GM12878 (cell line): ENCODE measurements at regions not wholly inside any gene's neighbourhood (a gene's known extent, or its start where the extent isn't known, plus 50 kb on each side); places are given as distances from the start of the nearest gene placed in this dataset.

Source experiments
- ATAC-seq: fragments of 200-7000 bp; cut with Tn5 transposase; 3 replicates; pipeline ENCODE4 v1.9.1; 2020; ENCODE audit warnings: mild to moderate bottlenecking, moderate library complexity
- BruUV-seq: library from RNA; stranded (reverse); fragments of 400-500 nt; replicated peaks from 2 replicates; lab custom pipeline; 2021; lab: Mats Ljungman, UMichigan
- CTCF ChIA-PET: fragments of 300-600 bp; sonication (Branson Sonifier 250); formaldehyde crosslinking; extraction: SDS; loops from one replicate; lab custom pipeline; 2021; ENCODE audit warnings: inconsistent platforms; lab: Yijun Ruan, JAX
- POLR2A ChIA-PET: fragments of 350-600 bp; formaldehyde crosslinking; extraction: SDS; loops from one replicate; lab custom pipeline; 2021; ENCODE audit warnings: inconsistent platforms; lab: Charles Lee
- RAD21 ChIA-PET: fragments of 300-600 bp; sonication (Branson Sonifier 250); formaldehyde crosslinking; loops from one replicate; lab custom pipeline; 2023; ENCODE audit warnings: antibody characterized with exemption; ENCODE audit not compliant: unreplicated experiment; lab: Charles Lee
- SMC1A ChIA-PET: fragments of 300-600 bp; sonication (Branson Sonifier 250); formaldehyde crosslinking; loops from one replicate; lab custom pipeline; 2023; ENCODE audit not compliant: unreplicated experiment, uncharacterized antibody; lab: Charles Lee
- DNase-seq: peaks from one replicate; pipeline ENCODE4 v3.0.0-alpha.2; 2011; ENCODE audit warnings: low read depth, low spot score
- FAIRE-seq: peaks from 3 replicates; lab custom pipeline; 2011; peaks lifted over from hg19 to GRCh38; lab: Jason Lieb, UNC
- H2AFZ ChIP-seq: 2 replicates; pipeline ENCODE4 v1.6.0; 2011; ENCODE audit warnings: low read depth, low read length, control low read depth; ENCODE audit not compliant: control insufficient read depth
- H3K27ac ChIP-seq: 2 replicates; pipeline ENCODE4 v1.5.1; 2011; ENCODE audit warnings: control low read depth; ENCODE audit not compliant: control insufficient read depth, insufficient read depth
- H3K27me3 ChIP-seq, 2 experiments: replicated peaks in 1 of 2; 2 replicates each; pipeline versions ENCODE4 v1.6.0 to v1.6.1; 2011; ENCODE audit warnings: low read length in 1 of 2; ENCODE audit not compliant: control insufficient read depth in 2 of 2, insufficient read depth in 2 of 2
- H3K36me3 ChIP-seq, 2 experiments: 2 replicates each; pipeline ENCODE4 v1.5.1; 2011; ENCODE audit warnings: low read length in 1 of 2; ENCODE audit not compliant: control insufficient read depth in 2 of 2, insufficient read depth in 2 of 2
- H3K4me1 ChIP-seq: 2 replicates; pipeline ENCODE4 v1.6.1; 2011; ENCODE audit warnings: mild to moderate bottlenecking, low read length, moderate library complexity, mixed read lengths; ENCODE audit not compliant: control insufficient read depth, insufficient read depth
- H3K4me2 ChIP-seq: 2 replicates; pipeline ENCODE4 v1.6.0; 2011; ENCODE audit warnings: control low read depth; ENCODE audit not compliant: control insufficient read depth, insufficient read depth
- H3K4me3 ChIP-seq: fragments of 200-600 bp; sonication (generic); 2 replicates; pipeline ENCODE4 v1.5.1; 2016
- H3K79me2 ChIP-seq: 2 replicates; pipeline ENCODE4 v1.6.0; 2011; ENCODE audit warnings: low read length; ENCODE audit not compliant: control insufficient read depth, insufficient read depth
- H3K9ac ChIP-seq: 2 replicates; pipeline ENCODE4 v1.8.0; 2011; ENCODE audit warnings: low read length, control low read depth, mixed read lengths; ENCODE audit not compliant: control insufficient read depth, insufficient read depth
- H3K9me3 ChIP-seq: replicated peaks from 3 replicates; pipeline ENCODE4 v1.5.1; 2011; ENCODE audit warnings: mild to moderate bottlenecking, low read length; ENCODE audit not compliant: control insufficient read depth, insufficient read depth
- H4K20me1 ChIP-seq: 2 replicates; pipeline ENCODE4 v1.6.0; 2011; ENCODE audit not compliant: control insufficient read depth, insufficient read depth
- BHLHE40 ChIP-seq, 2 experiments: fragments of 450-650 bp in 1 of 2; IDR thresholded peaks; 2 replicates each; pipeline ENCODE4 v1.6.1; 2011 to 2017; ENCODE audit warnings: low read depth in 2 of 2, borderline replicate concordance in 1 of 2, improper control_type of control experiment in 1 of 2, low read length in 1 of 2, mild to moderate bottlenecking in 1 of 2
- EGR1 ChIP-seq, 2 experiments: IDR thresholded peaks; 1 replicate in 1 of 2; 2 replicates in 1 of 2; pipeline ENCODE4 v1.6.1; 2011 to 2012; ENCODE audit warnings: low read depth in 2 of 2, low read length in 2 of 2, borderline replicate concordance in 1 of 2, mild to moderate bottlenecking in 1 of 2, moderate library complexity in 1 of 2
- EZH2 ChIP-seq: IDR thresholded peaks from 2 replicates; pipeline ENCODE4 v1.6.1; 2012; ENCODE audit warnings: low read depth, mild to moderate bottlenecking, control low read depth, inconsistent platforms, low read length, borderline replicate concordance; ENCODE audit not compliant: control insufficient read depth
- HDAC2 ChIP-seq: fragments of 200-600 bp; sonication (generic); IDR thresholded peaks from 2 replicates; pipeline ENCODE4 v1.6.1; 2017
- HDGF ChIP-seq: fragments of 450-650 bp; IDR thresholded peaks from 2 replicates; pipeline ENCODE4 v1.6.1; 2016; ENCODE audit warnings: antibody characterized with exemption
- JUNB ChIP-seq: IDR thresholded peaks from 2 replicates; pipeline ENCODE4 v1.6.1; 2016; ENCODE audit warnings: antibody characterized with exemption, mild to moderate bottlenecking
- MXI1 ChIP-seq: fragments of 150-350 bp; IDR thresholded peaks from 2 replicates; pipeline ENCODE4 v1.6.1; 2011; ENCODE audit warnings: low read depth, mild to moderate bottlenecking, inconsistent platforms, low read length, improper control_type of control experiment
- NBN ChIP-seq: fragments of 450-650 bp; IDR thresholded peaks from 2 replicates; pipeline ENCODE4 v1.6.1; 2016
- NR2F1 ChIP-seq: fragments of 450-650 bp; conservative IDR thresholded peaks from 2 replicates; pipeline ENCODE4 v1.6.1; 2017; ENCODE audit warnings: mild to moderate bottlenecking
- PAX8 ChIP-seq: fragments of 450-650 bp; IDR thresholded peaks from 2 replicates; pipeline ENCODE4 v1.6.1; 2017; ENCODE audit warnings: mild to moderate bottlenecking, moderate library complexity
- RUNX3 ChIP-seq: IDR thresholded peaks from 2 replicates; pipeline ENCODE4 v1.6.1; 2012; ENCODE audit warnings: low read length, inconsistent platforms
- SMAD1 ChIP-seq: fragments of 450-650 bp; IDR thresholded peaks from 2 replicates; pipeline ENCODE4 v1.6.1; 2018; ENCODE audit warnings: mild to moderate bottlenecking, low read depth; ENCODE audit not compliant: partially characterized antibody
- SUPT20H ChIP-seq: IDR thresholded peaks from 2 replicates; pipeline ENCODE4 v1.6.1; 2011; ENCODE audit warnings: low read depth, mild to moderate bottlenecking, low read length, moderate library complexity, borderline replicate concordance; ENCODE audit not compliant: control insufficient read depth
- ZBED1 ChIP-seq: IDR thresholded peaks from 2 replicates; pipeline ENCODE4 v1.6.1; 2016; ENCODE audit warnings: borderline replicate concordance
- WGBS: methylation state at CpG from one replicate; pipeline ENCODE4 v1.1.6; 2016; ENCODE audit warnings: low lambda C conversion rate; ENCODE audit not compliant: insufficient replicate concordance, insufficient coverage; ENCODE audit errors: missing lambda C conversion rate; 5-methylcytosine and 5-hydroxymethylcytosine counted together
- in situ Hi-C: fragments of 300-500 bp; cut with MboI; formaldehyde crosslinking; loops from 9 replicates; pipeline ENCODE4 v1.14.3; 2018; ENCODE audit warnings: mixed read lengths
- intact Hi-C: fragments of 100-400 bp; cut with micrococcal nuclease; formaldehyde crosslinking; loops from one replicate; pipeline ENCODE4 v1.14.2; 2022; ENCODE audit not compliant: unreplicated experiment
- TF ChIP-seq, protein P1 (sequence below): IDR thresholded peaks from 2 replicates; pipeline ENCODE4 v1.6.1; 2011; ENCODE audit warnings: borderline replicate concordance, low read depth, mild to moderate bottlenecking, moderate library complexity, mixed read lengths, low read length; ENCODE audit not compliant: insufficient read depth; ENCODE audit errors: extremely low read length
- TF ChIP-seq, protein P2 (sequence below): IDR thresholded peaks from 2 replicates; pipeline ENCODE4 v1.6.1; 2011; ENCODE audit warnings: low read depth, low read length, improper control_type of control experiment, borderline replicate concordance

DNA sequence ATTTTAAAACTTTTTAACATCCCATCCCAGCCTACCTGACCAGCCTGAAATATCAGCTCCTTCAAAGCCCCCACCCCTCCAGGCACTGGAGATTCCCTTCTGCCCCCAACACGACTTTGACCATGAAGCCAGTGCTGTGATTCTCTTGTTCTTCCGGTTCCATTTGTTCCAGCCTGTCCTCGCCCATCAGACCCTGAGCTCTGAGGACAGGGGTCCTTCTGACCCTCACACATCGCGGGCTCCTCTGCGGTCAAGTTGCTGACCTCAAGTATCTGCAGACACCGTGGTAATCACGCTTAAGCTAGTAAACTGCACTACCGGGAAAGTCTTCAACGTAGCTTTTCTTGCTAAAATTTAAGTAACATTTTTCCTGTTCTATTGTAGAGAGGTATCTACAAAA is 282.2 kb upstream of the SALL3 start:
- ChIA-PET CTCF (no interaction called here), POLR2A (no interaction called here), RAD21 (no interaction called here), SMC1A (no interaction called here)
- H3K4me2 ChIP-seq = no peak overlapping the region
- FAIRE-seq = no peak
- H3K79me2 ChIP-seq = no peaks in the 10 kb centered on the region
- no peaks in the 10 kb centered on the region for H3K36me3 ChIP-seq
- no peaks in the 10 kb centered on the region for H3K9me3 ChIP-seq
- DNase-seq = no peak
- TF ChIP-seq, protein P1, sequence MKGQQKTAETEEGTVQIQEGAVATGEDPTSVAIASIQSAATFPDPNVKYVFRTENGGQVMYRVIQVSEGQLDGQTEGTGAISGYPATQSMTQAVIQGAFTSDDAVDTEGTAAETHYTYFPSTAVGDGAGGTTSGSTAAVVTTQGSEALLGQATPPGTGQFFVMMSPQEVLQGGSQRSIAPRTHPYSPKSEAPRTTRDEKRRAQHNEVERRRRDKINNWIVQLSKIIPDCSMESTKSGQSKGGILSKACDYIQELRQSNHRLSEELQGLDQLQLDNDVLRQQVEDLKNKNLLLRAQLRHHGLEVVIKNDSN = no peak
- TF ChIP-seq NR2F1 = no peak
- TF ChIP-seq HDAC2 = no peak
- no peak for TF ChIP-seq HDGF
- TF ChIP-seq NBN = no peak
- TF ChIP-seq EZH2 = no peak
- TF ChIP-seq SMAD1 = no peak
- no peak for TF ChIP-seq ZBED1
- no peak for TF ChIP-seq PAX8
- no peak overlapping the region for H2AFZ ChIP-seq
- no peak for ATAC-seq
- no peak overlapping the region for H3K9ac ChIP-seq
- in situ Hi-C loops = no loop called here
- WGBS = 47% methylated on average over 10 of the region's 10 CpGs
- no peaks in the 10 kb centered on the region for H3K27me3 ChIP-seq
- no peak overlapping the region for H3K4me3 ChIP-seq
- no peaks in the 10 kb centered on the region for H4K20me1 ChIP-seq
- BruUV-seq = no TSS peak
- intact Hi-C loops = no loop called here
- H3K4me1 ChIP-seq = no peaks in the 10 kb centered on the region
- no peak overlapping the region for H3K27ac ChIP-seq

DNA sequence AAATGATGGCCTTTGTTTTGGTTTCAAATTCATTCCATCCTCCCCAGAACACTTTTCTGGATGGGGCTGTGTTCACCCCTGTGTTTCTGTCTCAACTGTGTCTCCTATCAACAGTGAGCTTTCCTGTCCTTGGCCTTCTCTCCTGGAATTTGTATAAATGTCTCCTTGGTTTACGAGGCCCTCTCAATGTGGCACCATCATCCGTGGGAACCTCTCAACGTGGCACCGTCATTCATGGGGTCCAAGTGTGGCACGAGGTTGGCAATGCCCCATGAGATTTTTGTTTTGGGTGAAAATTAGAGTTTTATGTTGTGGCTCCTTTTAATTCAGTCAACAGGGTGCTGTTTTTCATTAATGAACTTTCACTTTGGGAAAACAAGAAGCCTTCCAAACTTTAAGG is 280.7 kb upstream of the SALL3 start:
- Histone ChIP-seq H3K9me3 (no peaks in the 10 kb centered on the region), H2AFZ (no peak overlapping the region), H3K36me3 (no peaks in the 10 kb centered on the region), H3K27me3 (no peaks in the 10 kb centered on the region), H3K4me3 (no peak overlapping the region), H3K4me1 (no peaks in the 10 kb centered on the region), H4K20me1 (no peaks in the 10 kb centered on the region), H3K27ac (no peak overlapping the region), H3K79me2 (no peaks in the 10 kb centered on the region), H3K4me2 (no peak overlapping the region), H3K9ac (no peak overlapping the region)
- DNase-seq (no peak), FAIRE-seq (no peak), ATAC-seq (no peak)
- ChIA-PET CTCF (no interaction called here), POLR2A (no interaction called here), SMC1A (no interaction called here), RAD21 (no interaction called here)
- intact Hi-C loops = no loop called here
- no TSS peak for BruUV-seq
- in situ Hi-C loops = no loop called here
- WGBS = 8% methylated on average over 5 of the region's 5 CpGs
- TF ChIP-seq MXI1 (no peak), RUNX3 (no peak), JUNB (no peak), BHLHE40 (IDR thresholded peaks at IDR 0.05; ENCODE audit: borderline replicate concordance in 1 of 2, low read depth in 2 of 2, low read length in 1 of 2) (no peak), EGR1 (IDR thresholded peaks at IDR 0.05; ENCODE audit: borderline replicate concordance in 1 of 2, low read depth in 2 of 2, low read length in 2 of 2) (no peak), SUPT20H (no peak), SMAD1 (no peak)
- TF ChIP-seq, protein P2, sequence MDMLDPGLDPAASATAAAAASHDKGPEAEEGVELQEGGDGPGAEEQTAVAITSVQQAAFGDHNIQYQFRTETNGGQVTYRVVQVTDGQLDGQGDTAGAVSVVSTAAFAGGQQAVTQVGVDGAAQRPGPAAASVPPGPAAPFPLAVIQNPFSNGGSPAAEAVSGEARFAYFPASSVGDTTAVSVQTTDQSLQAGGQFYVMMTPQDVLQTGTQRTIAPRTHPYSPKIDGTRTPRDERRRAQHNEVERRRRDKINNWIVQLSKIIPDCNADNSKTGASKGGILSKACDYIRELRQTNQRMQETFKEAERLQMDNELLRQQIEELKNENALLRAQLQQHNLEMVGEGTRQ = no peak
